Breast epithelium (tissue), 4 donors: ENCODE measurements at regions not wholly inside any gene's neighbourhood (a gene's known extent, or its start where the extent isn't known, plus 50 kb on each side); places are given as distances from the start of the nearest gene placed in this dataset.

Experiments
- DNase-seq, 2 donors: peaks; one replicate each; pipeline ENCODE4 v3.0.0-alpha.2; 2019; ENCODE audit warnings: low spot score in 2 of 2
- H3K27ac ChIP-seq, 2 donors: fragments of 200-600 bp; sonication (generic) in 1 of 2; one replicate each; pipeline ENCODE4 v1.5.1; 2016 to 2019; ENCODE audit warnings: mild to moderate bottlenecking in 1 of 2
- H3K27me3 ChIP-seq, 2 donors: fragments of 200-600 bp; sonication (generic) in 1 of 2; one replicate each; pipeline versions ENCODE4 v1.5.1 to v1.6.0; 2017 to 2019; ENCODE audit warnings: control low read depth in 1 of 2, mild to moderate bottlenecking in 1 of 2
- H3K36me3 ChIP-seq: fragments of 200-600 bp; one replicate; pipeline ENCODE4 v1.5.1; 2019
- H3K4me1 ChIP-seq, 2 donors: fragments of 200-600 bp; sonication (generic); one replicate each; pipeline ENCODE4 v1.5.1; 2016 to 2019; ENCODE audit warnings: control low read depth in 1 of 2
- H3K4me3 ChIP-seq, 3 donors: fragments of 200-600 bp; sonication (generic); 1 replicate in 2 of 3; 2 replicates in 1 of 3; pipeline ENCODE4 v1.5.1; 2016 to 2019; ENCODE audit warnings: mild to moderate bottlenecking in 3 of 3, moderate library complexity in 2 of 3
- H3K9me3 ChIP-seq, 2 donors: fragments of 200-600 bp; sonication (generic) in 1 of 2; one replicate each; pipeline ENCODE4 v1.5.1; 2016 to 2019; ENCODE audit warnings: control low read depth in 1 of 2
- CTCF ChIP-seq, 3 donors: fragments of 450-650 bp; IDR thresholded peaks; one replicate each; pipeline ENCODE4 v1.5.1; 2016 to 2017; ENCODE audit warnings: antibody characterized with exemption in 3 of 3, mild to moderate bottlenecking in 3 of 3, moderate library complexity in 3 of 3
- POLR2A ChIP-seq: fragments of 450-650 bp; IDR thresholded peaks from one replicate; pipeline ENCODE4 v1.6.1; 2016; ENCODE audit warnings: antibody characterized with exemption, mild to moderate bottlenecking, moderate library complexity
- POLR2AphosphoS5 ChIP-seq, 3 donors: sonication (generic); formaldehyde crosslinking; IDR thresholded peaks; one replicate each; pipeline ENCODE4 v1.6.1; 2017; ENCODE audit warnings: antibody characterized with exemption in 3 of 3
- intact Hi-C: fragments of 100-400 bp; cut with DNase I; formaldehyde crosslinking; loops from one replicate; pipeline ENCODE4 v1.15.1; 2023; ENCODE audit warnings: low total_unique reads

DNA sequence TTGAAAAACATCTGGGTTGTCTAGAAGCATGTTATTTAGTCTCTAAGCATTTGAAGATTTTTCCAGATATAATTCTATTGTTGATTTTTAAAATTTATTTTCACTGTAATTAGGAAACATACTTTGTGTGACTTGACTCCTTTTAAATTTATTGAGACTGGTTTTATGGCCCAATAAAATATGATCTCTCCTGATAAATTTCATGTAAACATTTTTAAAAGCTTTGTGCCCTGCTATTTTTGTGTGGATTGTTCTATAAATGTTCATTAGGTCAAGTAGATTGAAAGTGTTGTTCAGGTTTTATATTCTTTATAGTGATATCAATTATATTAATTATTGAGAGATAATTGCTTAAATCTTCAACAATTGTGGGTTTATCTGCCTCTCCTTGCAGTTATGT lies 105.4 kb downstream of the RFX6 start:
- Histone ChIP-seq H3K4me1 (no peaks in the 10 kb centered on the region), H3K27me3 (no peaks in the 10 kb centered on the region), H3K9me3 (peaks cover 0 to 15% of the 10 kb centered on the region in 2 donors), H3K36me3 (no peaks in the 10 kb centered on the region), H3K4me3 (no peak overlapping the region), H3K27ac (no peak overlapping the region)
- intact Hi-C loops, result no loop called here
- DNase-seq, result no peak
- no peak for TF ChIP-seq CTCF (IDR thresholded peaks at IDR 0.05)
- no peak for TF ChIP-seq POLR2AphosphoS5 (IDR thresholded peaks at IDR 0.05)

DNA sequence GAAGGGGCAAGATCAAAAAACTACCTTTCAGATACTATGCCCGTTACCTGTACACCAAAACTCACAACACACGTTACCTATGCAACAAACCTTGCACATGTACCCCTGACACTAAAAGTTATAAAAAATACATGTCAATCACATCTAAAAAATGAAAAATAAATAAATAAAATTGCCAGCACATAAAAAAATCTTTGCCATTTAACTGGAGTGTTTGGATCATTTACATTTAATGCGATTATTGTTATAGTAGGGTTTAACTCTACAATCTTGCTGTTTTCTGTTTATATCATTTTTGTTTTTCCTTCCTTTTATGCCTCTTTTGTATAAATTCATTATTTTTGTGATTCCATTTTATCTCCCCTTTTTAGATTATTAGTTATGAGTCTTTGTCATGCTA lies 106.3 kb downstream of the RFX6 start:
- H3K27ac ChIP-seq, result no peak overlapping the region
- H3K4me3 ChIP-seq, result no peak overlapping the region
- intact Hi-C loops, result no loop called here
- TF ChIP-seq CTCF (IDR thresholded peaks at IDR 0.05), result no peak
- TF ChIP-seq POLR2A, result no peak
- DNase-seq, result no peak
- no peaks in the 10 kb centered on the region for H3K4me1 ChIP-seq
- peaks cover 0 to 15% of the 10 kb centered on the region in 2 donors for H3K9me3 ChIP-seq
- no peaks in the 10 kb centered on the region for H3K36me3 ChIP-seq
- no peaks in the 10 kb centered on the region for H3K27me3 ChIP-seq

DNA sequence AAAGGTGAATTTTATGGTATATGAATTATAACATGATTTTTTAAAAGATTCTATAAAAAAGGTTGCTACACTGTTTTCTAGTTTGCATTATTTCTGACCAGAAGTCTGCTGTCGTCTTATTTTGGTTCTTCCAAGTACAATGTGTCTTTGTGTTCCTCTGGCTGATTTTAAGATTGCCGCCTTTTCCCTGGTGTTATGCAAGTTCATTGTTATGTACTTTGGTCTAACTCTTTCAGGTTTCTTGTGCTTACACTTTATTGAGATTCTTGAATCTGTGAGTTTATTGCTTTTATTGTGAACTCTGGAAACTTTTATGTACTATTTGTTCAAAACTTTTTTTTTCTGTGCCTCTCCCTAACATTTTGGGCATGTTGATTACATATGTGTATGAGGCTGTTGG lies 109.8 kb downstream of the RFX6 start:
- Histone ChIP-seq H3K36me3 (no peaks in the 10 kb centered on the region), H3K27ac (no peak overlapping the region), H3K4me1 (no peaks in the 10 kb centered on the region), H3K9me3 (peaks cover 0 to 15% of the 10 kb centered on the region in 2 donors), H3K4me3 (no peak overlapping the region), H3K27me3 (no peaks in the 10 kb centered on the region)
- TF ChIP-seq CTCF (IDR thresholded peaks at IDR 0.05), result no peak
- TF ChIP-seq POLR2AphosphoS5 (IDR thresholded peaks at IDR 0.05), result no peak
- no peak for TF ChIP-seq POLR2A
- intact Hi-C loops, result no loop called here
- DNase-seq, result no peak

DNA sequence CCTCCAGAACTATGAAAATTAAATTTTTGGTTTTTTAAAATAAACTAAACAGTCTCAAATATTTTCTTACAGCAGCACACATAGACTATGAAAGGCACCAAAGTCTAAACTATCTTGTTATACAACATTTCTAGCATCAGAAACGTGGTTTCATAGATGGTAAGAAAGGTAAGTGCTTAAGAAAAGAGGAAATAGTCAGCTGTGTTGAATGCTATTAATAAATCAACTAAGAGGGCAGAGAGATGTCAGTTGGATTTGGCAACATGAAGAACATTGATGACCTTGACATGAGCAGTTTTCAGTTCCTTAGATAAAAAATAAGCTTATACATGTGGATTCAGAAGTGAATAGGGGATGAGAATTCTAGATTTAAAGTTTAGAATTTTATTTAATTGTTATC lies 113.6 kb downstream of the RFX6 start:
- Histone ChIP-seq H3K4me3 (no peak overlapping the region), H3K9me3 (no peaks in the 10 kb centered on the region), H3K4me1 (no peaks in the 10 kb centered on the region), H3K27me3 (no peaks in the 10 kb centered on the region), H3K27ac (no peak overlapping the region), H3K36me3 (no peaks in the 10 kb centered on the region)
- no peak for DNase-seq
- intact Hi-C loops, result no loop called here
- TF ChIP-seq POLR2A, result no peak
- no peak for TF ChIP-seq POLR2AphosphoS5 (IDR thresholded peaks at IDR 0.05)
- no peak for TF ChIP-seq CTCF (IDR thresholded peaks at IDR 0.05)

DNA sequence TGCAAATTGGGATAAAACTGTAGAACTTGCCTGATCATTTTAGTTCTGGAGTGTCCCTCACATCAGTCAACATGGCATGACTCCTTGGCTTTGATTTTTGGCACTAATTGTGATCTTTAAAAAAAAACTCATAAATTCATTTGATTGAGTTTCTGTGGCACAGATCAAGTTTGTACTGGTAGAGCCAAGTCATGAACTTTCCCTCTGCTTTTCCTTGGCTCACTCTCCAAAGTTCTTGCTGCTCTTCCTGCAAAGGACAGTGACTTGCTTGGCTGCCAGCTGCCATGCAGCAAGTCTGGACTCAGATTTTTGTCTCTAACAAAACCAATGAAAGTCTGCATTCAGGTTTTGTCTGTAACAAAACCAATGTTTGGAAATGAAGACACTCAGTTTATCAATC lies 115.5 kb downstream of the RFX6 start:
- H3K4me3 ChIP-seq, result no peak overlapping the region
- no peaks in the 10 kb centered on the region for H3K4me1 ChIP-seq
- no peak overlapping the region for H3K27ac ChIP-seq
- H3K9me3 ChIP-seq, result no peaks in the 10 kb centered on the region
- no peaks in the 10 kb centered on the region for H3K27me3 ChIP-seq
- intact Hi-C loops, result no loop called here
- no peak for DNase-seq
- no peaks in the 10 kb centered on the region for H3K36me3 ChIP-seq
- TF ChIP-seq POLR2AphosphoS5 (IDR thresholded peaks at IDR 0.05), result no peak
- no peak for TF ChIP-seq CTCF (IDR thresholded peaks at IDR 0.05)
- no peak for TF ChIP-seq POLR2A
